ENCODE measurements at regions not wholly inside any gene's neighbourhood (a gene's known extent, or its start where the extent isn't known, plus 50 kb on each side); places are given as distances from the start of the nearest gene placed in this dataset.
"Not testable (repeated sequence)": the region's sequence is repeated elsewhere in the genome, so short reads cannot be mapped to it uniquely, and the experiment has no call there.

DNA sequence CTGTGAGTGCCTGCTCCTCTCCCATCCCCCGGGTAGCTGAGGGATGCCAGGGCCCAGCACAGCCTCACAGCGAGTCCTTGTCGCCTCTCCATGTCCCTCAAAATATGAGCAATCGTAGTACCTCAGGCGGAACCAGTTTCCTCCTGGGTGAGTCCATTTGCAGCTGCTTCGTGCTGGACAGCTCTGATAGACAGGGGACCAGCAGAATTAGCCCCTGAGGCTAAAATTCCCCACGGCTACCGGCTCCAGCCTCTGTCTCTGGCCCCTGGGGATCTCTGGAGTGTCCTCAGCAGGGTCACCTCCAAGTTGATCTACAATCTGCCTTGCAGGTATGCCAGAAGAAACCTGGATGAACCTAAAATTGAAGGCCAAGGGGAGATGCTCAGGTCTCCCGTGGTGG, 115.8 kb upstream of the FBXL7 start:
- no peak for DNase-seq (ENCODE audit: low spot score)

GRCh38 chr5:15383469-15383868, 116.5 kb upstream of the FBXL7 start:
- no peak for DNase-seq (ENCODE audit: low spot score)

- DNase-seq (ENCODE audit: low spot score): no peak
Observed at GRCh38 chr5:15383021-15383420, 117.0 kb upstream of the FBXL7 start.

GRCh38 chr5:15377573-15378340, 122.2 kb upstream of the FBXL7 start:
- DNase-seq (ENCODE audit: low spot score): no peak

DNA sequence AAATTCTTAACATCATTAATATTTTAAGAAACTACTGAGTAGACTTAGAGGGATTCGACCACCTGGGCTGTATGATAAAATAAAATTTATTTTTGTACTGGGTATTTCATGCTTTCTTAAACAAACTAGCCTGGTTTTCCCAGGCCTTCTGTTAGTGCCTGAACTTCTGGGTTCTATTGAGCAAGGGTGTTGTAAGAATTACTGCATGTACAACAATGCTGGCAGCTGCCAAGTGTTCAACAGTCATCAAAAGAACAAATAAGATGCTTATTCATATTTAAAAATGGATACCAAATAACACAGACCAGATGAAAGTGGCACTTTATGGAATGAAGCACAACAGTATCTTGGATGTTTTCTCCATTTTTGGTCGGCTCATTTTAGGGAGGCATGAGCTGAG, 123.2 kb upstream of the FBXL7 start:
- DNase-seq (ENCODE audit: low spot score): no peak

DNA sequence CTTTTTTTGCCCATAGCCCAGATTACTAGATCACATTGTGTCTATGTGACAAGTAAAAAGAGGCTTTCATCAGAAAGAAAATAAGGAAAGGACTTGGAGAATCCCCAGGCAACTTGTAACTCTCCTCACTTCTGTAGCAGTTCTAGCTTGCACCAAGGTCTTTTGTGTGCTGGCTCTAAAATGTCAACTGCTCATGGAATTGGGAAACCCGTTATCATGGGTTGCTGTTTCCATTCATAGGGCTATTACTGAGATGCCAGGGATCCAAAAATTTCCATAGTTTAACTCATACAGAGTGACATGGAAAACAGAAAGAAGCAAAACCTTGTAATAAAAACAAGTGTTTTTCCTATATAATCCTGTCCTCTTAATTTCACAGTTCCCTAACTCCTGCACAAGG, 123.9 kb upstream of the FBXL7 start:
- no peak for DNase-seq (ENCODE audit: low spot score)

DNA sequence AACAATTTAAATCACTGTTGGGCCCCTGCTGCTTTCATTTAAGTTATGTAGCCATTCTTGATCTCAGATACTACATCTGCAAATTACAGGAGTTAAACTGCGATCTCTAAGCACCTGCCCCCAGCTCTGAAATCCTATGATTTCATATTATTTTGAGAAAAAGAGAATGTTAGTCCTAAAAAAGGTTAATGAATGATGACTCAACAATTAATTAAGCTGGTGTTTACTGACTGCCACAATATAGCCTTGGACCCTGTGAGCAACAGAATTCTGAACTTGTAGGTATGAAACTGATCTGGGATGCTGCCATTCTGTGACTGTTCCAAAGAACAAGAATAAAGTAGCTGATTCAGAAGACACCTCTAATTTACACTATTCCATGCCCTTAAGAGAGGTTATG, 124.4 kb upstream of the FBXL7 start:
- no peak for DNase-seq (ENCODE audit: low spot score)

DNA sequence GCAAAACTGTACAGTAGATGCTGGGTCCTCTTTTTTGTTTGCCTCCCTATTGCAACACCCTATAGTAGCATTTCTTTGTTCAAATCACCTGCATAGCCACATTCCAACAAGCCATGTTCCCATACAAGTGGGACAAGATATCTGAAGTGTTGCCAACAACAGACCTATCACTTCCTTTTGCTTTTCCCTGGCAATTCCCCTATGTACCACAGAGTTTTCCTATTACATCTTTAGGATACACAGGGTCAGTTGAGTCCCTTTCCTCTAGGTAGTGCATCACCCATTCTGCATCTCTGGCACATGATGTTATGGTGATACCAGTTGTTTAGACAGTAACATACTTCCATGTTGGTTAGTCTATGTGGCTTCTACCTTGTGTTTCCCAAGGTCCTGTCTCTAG, 125.1 kb upstream of the FBXL7 start:
- no peak for DNase-seq (ENCODE audit: low spot score)

DNA sequence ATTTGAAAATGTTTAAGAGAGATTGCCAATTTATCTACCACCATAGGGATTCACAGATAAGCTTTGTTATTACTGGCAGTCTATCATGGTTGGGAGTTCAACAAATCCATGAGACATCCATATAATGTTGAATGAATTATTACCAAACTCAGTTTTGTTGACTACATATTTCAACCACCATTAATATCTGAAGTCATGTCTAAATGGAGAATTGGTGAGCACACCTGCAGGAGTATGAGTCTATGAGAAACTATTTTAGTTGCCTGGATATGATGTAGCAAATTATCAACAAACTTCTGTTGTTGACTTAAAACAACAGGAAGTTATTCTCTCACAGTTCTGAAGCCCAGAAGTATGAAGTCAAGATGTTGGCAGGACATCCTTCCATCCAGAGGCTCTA, 126.8 kb upstream of the FBXL7 start:
- no peak for DNase-seq (ENCODE audit: low spot score)

- DNase-seq (ENCODE audit: low spot score): no peak
Observed at GRCh38 chr5:15371184-15371583, 128.8 kb upstream of the FBXL7 start.

DNA sequence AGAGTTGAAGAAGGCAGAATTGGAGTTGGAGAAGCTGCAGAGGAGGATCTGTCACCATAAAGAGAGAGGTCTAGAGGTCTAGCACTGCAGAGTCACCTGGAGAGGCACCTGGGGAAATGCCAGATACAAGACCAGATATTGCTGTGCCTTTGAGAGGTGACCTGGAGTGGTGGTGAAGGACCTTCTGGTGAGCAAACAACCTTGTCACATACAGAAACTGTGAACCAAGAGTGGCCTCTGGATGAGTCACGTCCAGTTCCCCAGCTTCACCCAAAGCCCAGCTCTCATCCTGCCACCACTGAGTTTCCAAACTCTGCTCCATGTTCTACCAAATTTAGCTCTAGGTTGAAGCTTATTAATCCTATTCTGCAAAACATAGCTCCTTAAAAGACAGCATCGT, 131.1 kb upstream of the FBXL7 start:
- no peak for DNase-seq (ENCODE audit: low spot score)

DNA sequence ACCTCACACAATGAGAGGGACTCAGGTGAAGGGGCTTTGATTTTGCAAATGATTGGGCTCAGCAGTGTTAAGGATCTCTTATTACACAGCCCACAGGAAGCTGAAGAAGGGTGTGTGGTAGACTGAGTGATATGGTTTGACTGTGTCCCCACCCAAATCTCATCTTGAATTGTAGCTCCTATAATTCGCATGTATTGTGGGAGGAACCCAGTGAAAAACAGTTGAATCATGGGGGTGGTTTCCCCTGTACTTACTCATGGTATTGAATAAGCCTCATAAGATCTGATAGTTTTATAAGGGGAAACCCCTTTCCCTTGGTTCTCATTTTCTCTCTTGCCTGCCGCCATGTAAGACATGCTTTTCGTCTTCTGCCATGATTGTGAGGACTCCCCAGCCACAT, 132.5 kb upstream of the FBXL7 start:
- no peak for DNase-seq (ENCODE audit: low spot score)

- DNase-seq (ENCODE audit: low spot score): no peak
Observed at GRCh38 chr5:15366676-15367391, 133.1 kb upstream of the FBXL7 start.

GRCh38 chr5:15365070-15365469, 134.9 kb upstream of the FBXL7 start:
- DNase-seq (ENCODE audit: low spot score): no peak

- no peak for DNase-seq (ENCODE audit: low spot score)
Observed at GRCh38 chr5:15363601-15364000, 136.4 kb upstream of the FBXL7 start.

DNA sequence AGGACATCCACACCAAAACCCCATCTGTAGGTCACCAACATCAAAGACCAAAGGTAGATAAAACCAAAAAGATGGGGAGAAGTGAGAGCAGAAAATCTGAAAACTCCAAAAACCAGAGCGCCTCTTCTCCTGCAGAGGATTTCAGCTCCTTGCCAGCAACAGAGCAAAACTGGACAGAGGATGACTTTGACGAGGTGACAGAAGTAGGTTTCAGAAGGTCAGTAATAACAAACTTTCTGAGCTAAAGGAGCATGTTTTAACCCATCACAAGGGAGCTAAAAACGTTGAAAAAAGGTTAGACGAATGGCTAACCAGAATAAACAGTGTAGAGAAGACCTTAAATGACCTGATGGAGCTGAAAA, 142.9 kb upstream of the FBXL7 start:
- DNase-seq (ENCODE audit: low spot score): not testable (repeated sequence)

DNA sequence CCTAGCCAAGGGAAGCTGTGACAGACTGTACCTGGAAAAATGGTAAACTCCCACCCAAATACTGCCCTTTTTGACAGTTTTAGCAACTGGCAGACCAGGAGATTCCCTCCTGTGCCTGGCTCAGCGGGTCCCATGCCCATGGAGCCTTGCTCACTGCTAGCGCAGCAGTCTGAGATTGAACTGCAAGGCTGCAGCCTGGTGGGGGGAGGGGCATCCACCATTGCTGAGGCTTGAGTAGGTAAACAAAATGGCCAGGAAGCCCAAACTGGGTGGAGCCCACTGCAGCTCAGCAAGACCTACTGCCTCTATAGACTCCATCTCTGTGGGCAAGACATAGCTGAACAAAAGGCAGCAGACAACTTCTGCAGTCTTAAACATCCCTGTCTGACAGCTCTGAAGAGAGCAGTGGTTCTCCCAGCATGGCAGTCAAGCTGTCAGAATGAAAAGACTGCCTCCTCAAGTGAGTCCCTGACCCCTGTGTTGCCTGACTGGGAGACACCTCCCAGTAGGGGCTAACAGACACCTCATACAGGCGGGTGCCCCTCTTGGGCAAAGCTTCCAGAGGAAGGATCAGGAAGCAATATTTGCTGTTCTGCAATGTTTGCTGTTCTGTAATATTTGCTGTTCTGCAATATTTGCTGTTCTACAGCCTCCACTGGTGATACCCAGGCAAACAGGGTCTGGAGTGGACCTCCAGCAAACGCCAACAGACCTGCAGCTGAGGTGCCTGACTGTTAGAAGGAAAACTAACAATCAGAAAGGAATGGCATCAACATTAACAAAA, 143.5 kb upstream of the FBXL7 start:
- not testable (repeated sequence) for DNase-seq (ENCODE audit: low spot score)

DNA sequence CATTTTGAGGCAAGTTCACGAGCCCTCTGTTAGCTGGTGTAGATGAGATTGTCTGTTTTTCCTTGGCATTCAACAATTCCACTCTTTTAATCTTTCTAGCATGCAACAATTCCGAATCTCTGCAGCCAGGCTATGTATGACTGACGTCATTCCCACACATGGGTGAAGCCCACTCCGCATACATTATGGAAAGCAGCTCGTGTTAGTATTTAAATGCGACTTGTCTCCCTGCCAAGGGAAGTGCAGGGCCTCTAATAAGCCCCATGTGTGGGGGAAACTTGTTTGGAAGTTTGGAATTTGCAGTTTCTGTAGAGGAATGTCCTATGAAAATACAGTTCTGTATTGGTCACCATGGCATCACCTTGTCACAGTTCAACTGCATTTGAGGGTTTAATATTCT, 146.0 kb upstream of the FBXL7 start:
- DNase-seq (ENCODE audit: low spot score): no peak

GRCh38 chr5:15353086-15353645, 146.8 kb upstream of the FBXL7 start:
- no peak for DNase-seq (ENCODE audit: low spot score)

DNA sequence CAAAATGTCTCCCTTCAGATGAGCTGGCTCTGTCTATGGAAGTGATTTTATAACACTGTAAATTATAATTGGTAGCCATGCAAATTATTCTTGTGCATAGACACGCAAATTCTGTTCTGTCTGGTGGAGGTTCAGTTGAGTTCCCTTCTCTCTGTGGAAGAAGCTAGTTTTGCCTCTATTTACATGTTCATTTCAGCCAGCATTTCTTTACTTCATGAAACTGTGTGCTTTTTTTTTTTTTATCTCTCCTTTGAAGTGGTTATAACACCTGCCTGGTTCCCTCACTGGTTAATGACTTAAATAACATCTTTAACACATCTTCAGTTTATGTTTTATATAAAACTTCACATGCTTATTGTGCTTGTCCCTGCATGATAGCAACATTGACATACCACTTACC, 149.4 kb upstream of the FBXL7 start:
- no peak for DNase-seq (ENCODE audit: low spot score)

DNA sequence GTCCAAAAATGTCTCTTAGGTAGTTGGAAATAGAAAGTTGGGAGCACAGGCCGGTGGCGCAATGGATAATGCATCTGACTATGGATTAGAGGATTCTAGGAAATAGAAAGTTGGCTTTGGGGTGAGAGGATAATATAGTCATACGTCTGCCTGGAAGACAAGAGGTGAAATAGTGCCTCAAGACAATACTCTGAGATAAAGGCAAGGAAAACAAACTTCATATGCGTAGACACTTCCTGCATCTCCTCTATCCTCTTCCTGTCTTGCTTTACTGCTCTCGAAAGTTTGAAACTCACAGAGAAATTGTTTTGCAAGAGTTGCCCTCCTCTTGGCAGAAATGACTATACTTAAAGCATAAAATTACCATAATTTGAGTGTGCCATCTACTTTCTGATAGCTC, 153.2 kb upstream of the FBXL7 start:
- DNase-seq (ENCODE audit: low spot score): no peak

DNA sequence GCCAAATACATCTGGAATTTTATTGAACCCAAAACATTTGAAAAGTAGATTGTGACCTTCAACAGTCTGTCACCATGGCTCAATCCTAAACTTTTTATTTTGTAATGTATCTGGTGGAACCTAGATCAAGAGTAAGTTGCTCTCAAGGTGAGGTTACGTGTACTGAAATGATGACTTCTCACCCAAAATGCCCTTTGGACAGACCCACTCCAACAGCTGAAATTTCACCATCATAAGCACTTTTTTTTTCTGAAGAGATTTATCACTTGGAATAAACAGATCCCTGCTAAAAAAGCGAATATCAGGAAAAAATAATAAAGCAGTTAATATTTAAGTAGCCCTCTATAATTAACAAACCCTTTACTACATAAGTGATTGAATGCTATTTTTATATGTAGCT, 155.0 kb upstream of the FBXL7 start:
- no peak for DNase-seq (ENCODE audit: low spot score)

DNA sequence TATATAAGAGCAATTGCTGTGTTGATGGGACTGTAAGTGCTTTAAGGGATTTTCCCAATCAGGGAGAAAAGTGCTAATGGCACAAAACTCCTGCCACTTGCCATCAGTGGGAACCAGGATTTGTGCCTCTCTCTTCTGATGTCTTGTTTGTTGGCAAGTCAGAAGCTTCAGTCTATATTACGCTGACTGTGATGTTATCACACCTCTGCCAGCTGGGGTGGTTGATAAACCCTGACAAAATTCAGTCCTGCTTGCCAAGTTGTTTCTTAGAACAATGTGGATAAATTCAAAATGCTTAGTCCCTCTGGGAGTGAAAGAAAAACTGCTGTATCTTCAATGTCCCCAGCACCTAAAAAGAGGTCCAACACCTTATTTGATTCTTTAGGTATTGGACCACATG, 161.4 kb upstream of the FBXL7 start:
- DNase-seq (ENCODE audit: low spot score): no peak

Measured in hematopoietic multipotent progenitor cell treated with erythropoietin and hydrocortisone succinate and interleukin-3 and kit ligand, for 15 days (in vitro differentiated cells).